WTC11 (cell line): ENCODE measurements at regions not wholly inside any gene's neighbourhood (a gene's known extent, or its start where the extent isn't known, plus 50 kb on each side); places are given as distances from the start of the nearest gene placed in this dataset.

ENCODE experiments used
- ATAC-seq: fragments of 200-7000 bp; cut with Tn5 transposase; 2 replicates; pipeline ENCODE4 v1.10.0; 2021; ENCODE audit warnings: mild to moderate bottlenecking, moderate library complexity
- CTCF ChIA-PET: fragments of 300-600 bp; sonication (Branson Sonifier 250); formaldehyde crosslinking; loops from one replicate; lab custom pipeline; 2021; ENCODE audit warnings: antibody characterized with exemption; lab: Charles Lee
- POLR2A ChIA-PET: fragments of 350-600 bp; sonication (Branson Sonifier 250); formaldehyde crosslinking; loops from one replicate; lab custom pipeline; 2021; ENCODE audit warnings: antibody characterized with exemption; lab: Charles Lee
- DNase-seq: peaks from one replicate; pipeline ENCODE4 v3.0.0; 2021; ENCODE audit warnings: low spot score
- H3K27ac Mint-ChIP-seq: 2 replicates; pipeline ENCODE4 v1.8.0; 2021; ENCODE audit warnings: mixed read lengths
- H3K27me3 Mint-ChIP-seq: 2 replicates; pipeline ENCODE4 v1.8.0; 2021; ENCODE audit warnings: low read depth, mild to moderate bottlenecking, moderate library complexity, mixed read lengths
- H3K36me3 Mint-ChIP-seq: 2 replicates; pipeline ENCODE4 v1.8.0; 2021; ENCODE audit warnings: mixed read lengths
- H3K4me1 Mint-ChIP-seq: 2 replicates; pipeline ENCODE4 v1.8.0; 2022; ENCODE audit warnings: mixed read lengths
- H3K4me3 Mint-ChIP-seq: 2 replicates; pipeline ENCODE4 v1.8.0; 2021; ENCODE audit warnings: mild to moderate bottlenecking, moderate library complexity, mixed read lengths
- H3K9me3 Mint-ChIP-seq: 2 replicates; pipeline ENCODE4 v1.8.0; 2021; ENCODE audit warnings: mixed read lengths
- AR ChIP-seq: fragments of 250-450 bp; sonication (Bioruptor Pico); IDR thresholded peaks from 2 replicates; pipeline ENCODE4 v1.9.0; 2021; ENCODE audit warnings: mild to moderate bottlenecking
- CDX4 ChIP-seq: fragments of 250-450 bp; sonication (Bioruptor Pico); IDR thresholded peaks from 2 replicates; pipeline ENCODE4 v1.9.0; 2021; ENCODE audit warnings: moderate library complexity, mild to moderate bottlenecking, inconsistent platforms, borderline replicate concordance
- E2F1 ChIP-seq: sonication (generic); formaldehyde crosslinking; IDR thresholded peaks from 2 replicates; pipeline ENCODE4 v1.8.0; 2022; ENCODE audit warnings: mild to moderate bottlenecking, missing genetic modification reagents
- ESRRA ChIP-seq: sonication (generic); formaldehyde crosslinking; IDR thresholded peaks from 2 replicates; pipeline ENCODE4 v1.8.1; 2022; ENCODE audit warnings: mild to moderate bottlenecking, missing genetic modification reagents, borderline replicate concordance
- ETV6 ChIP-seq: sonication (generic); formaldehyde crosslinking; IDR thresholded peaks from 2 replicates; pipeline ENCODE4 v1.8.1; 2022; ENCODE audit warnings: mild to moderate bottlenecking, missing genetic modification reagents
- FOXK1 ChIP-seq: sonication (generic); formaldehyde crosslinking; IDR thresholded peaks from 2 replicates; pipeline ENCODE4 v1.8.0; 2022; ENCODE audit warnings: mild to moderate bottlenecking, moderate library complexity, missing genetic modification reagents
- IRF2 ChIP-seq: sonication (generic); formaldehyde crosslinking; IDR thresholded peaks from 2 replicates; pipeline ENCODE4 v1.8.0; 2022; ENCODE audit warnings: low read depth, missing genetic modification reagents, borderline replicate concordance
- NR1H2 ChIP-seq: sonication (generic); formaldehyde crosslinking; IDR thresholded peaks from 2 replicates; pipeline ENCODE4 v1.9.0; 2021; ENCODE audit warnings: mild to moderate bottlenecking, moderate library complexity, missing genetic modification reagents
- NR3C1 ChIP-seq: sonication (generic); formaldehyde crosslinking; conservative IDR thresholded peaks from 2 replicates; pipeline ENCODE4 v1.8.1; 2023; ENCODE audit warnings: low read depth, mild to moderate bottlenecking, missing genetic modification reagents
- OVOL2 ChIP-seq: fragments of 250-450 bp; sonication (Bioruptor Pico); IDR thresholded peaks from 2 replicates; pipeline ENCODE4 v1.9.0; 2021; ENCODE audit warnings: mild to moderate bottlenecking, borderline replicate concordance
- PRDM15 ChIP-seq: sonication (generic); formaldehyde crosslinking; IDR thresholded peaks from 2 replicates; pipeline ENCODE4 v1.8.0; 2022; ENCODE audit warnings: missing genetic modification reagents
- PREB ChIP-seq: sonication (generic); formaldehyde crosslinking; IDR thresholded peaks from 2 replicates; pipeline ENCODE4 v1.8.1; 2022; ENCODE audit warnings: mild to moderate bottlenecking, missing genetic modification reagents, moderate library complexity, borderline replicate concordance
- SMAD3 ChIP-seq: sonication (generic); formaldehyde crosslinking; IDR thresholded peaks from 2 replicates; pipeline ENCODE4 v1.8.0; 2022; ENCODE audit warnings: missing genetic modification reagents, mild to moderate bottlenecking, borderline replicate concordance
- TEAD1 ChIP-seq: sonication (generic); formaldehyde crosslinking; IDR thresholded peaks from 2 replicates; pipeline ENCODE4 v1.8.0; 2022; ENCODE audit warnings: mild to moderate bottlenecking, missing genetic modification reagents
- ZNF232 ChIP-seq: sonication (generic); formaldehyde crosslinking; IDR thresholded peaks from 2 replicates; pipeline ENCODE4 v1.8.0; 2022; ENCODE audit warnings: mild to moderate bottlenecking, missing genetic modification reagents
- ZNF512 ChIP-seq: sonication (generic); formaldehyde crosslinking; IDR thresholded peaks from 2 replicates; pipeline ENCODE4 v1.8.1; 2022; ENCODE audit warnings: missing genetic modification reagents, borderline replicate concordance
- ZNF532 ChIP-seq: fragments of 250-450 bp; sonication (Bioruptor Pico); IDR thresholded peaks from 2 replicates; pipeline ENCODE4 v1.9.0; 2021; ENCODE audit warnings: mild to moderate bottlenecking, borderline replicate concordance
- ZNF671 ChIP-seq: fragments of 250-450 bp; sonication (Bioruptor Pico); IDR thresholded peaks from 2 replicates; pipeline ENCODE4 v1.8.0; 2021; ENCODE audit warnings: mild to moderate bottlenecking

- no peak for TF ChIP-seq PRDM15 (CRISPR knock-in tag)
- TF ChIP-seq TEAD1 = no peak
- no peak for TF ChIP-seq OVOL2 (CRISPR knock-in tag)
- TF ChIP-seq AR = no peak
- no peak for TF ChIP-seq E2F1 (CRISPR knock-in tag)
- TF ChIP-seq ZNF671 = no peak
- TF ChIP-seq NR1H2 (CRISPR knock-in tag) = no peak
- TF ChIP-seq CDX4 (CRISPR knock-in tag) = no peak
- TF ChIP-seq, all 79 proteins: peak for 0
Measured at GRCh38 chrX:125758819-125759218, 407.3 kb downstream of the DCAF12L2 start (continued).

- Mint-ChIP-seq H3K27me3 (no peaks in the 10 kb centered on the region; the same call in 1 of the 2 replicates), H3K27ac (no peak overlapping the region), H3K4me1 (no peaks in the 10 kb centered on the region), H3K36me3 (peaks cover 15% of the 10 kb centered on the region), H3K9me3 (peaks cover 31% of the 10 kb centered on the region), H3K4me3 (no peak overlapping the region)
- TF ChIP-seq NR1H2 (CRISPR knock-in tag) (no peak), ESRRA (CRISPR knock-in tag) (no peak)
- CTCF ChIA-PET = no interaction called here
- POLR2A ChIA-PET = no interaction called here
- DNase-seq = no peak
- ATAC-seq = no peak
Measured at GRCh38 chrX:125762954-125763353, 403.1 kb downstream of the DCAF12L2 start.

- H3K9me3 Mint-ChIP-seq = peaks cover 29% of the 10 kb centered on the region
- peaks cover 8% of the 10 kb centered on the region; the same call in 1 of the 2 replicates for H3K4me1 Mint-ChIP-seq
- no peak overlapping the region for H3K27ac Mint-ChIP-seq
- H3K36me3 Mint-ChIP-seq = peaks cover 15% of the 10 kb centered on the region
- ATAC-seq (no peak), DNase-seq (no peak)
- ChIA-PET POLR2A (no interaction called here), CTCF (no interaction called here)
- no peaks in the 10 kb centered on the region; the same call in 1 of the 2 replicates for H3K27me3 Mint-ChIP-seq
- H3K4me3 Mint-ChIP-seq = no peak overlapping the region
- TF ChIP-seq ETV6 = no peak
- TF ChIP-seq ZNF232 (CRISPR knock-in tag) = no peak
- TF ChIP-seq ZNF512 (CRISPR knock-in tag) = no peak
- no peak for TF ChIP-seq ZNF532
- TF ChIP-seq NR3C1 (CRISPR knock-in tag) = no peak
- TF ChIP-seq IRF2 (CRISPR knock-in tag) = no peak
- no peak for TF ChIP-seq FOXK1 (CRISPR knock-in tag)
- TF ChIP-seq SMAD3 = no peak
- no peak for TF ChIP-seq PREB (CRISPR knock-in tag)
Measured at GRCh38 chrX:125765347-125765746, 400.7 kb downstream of the DCAF12L2 start.
